ENCODE measurements at regions not wholly inside any gene's neighbourhood (a gene's known extent, or its start where the extent isn't known, plus 50 kb on each side); places are given as distances from the start of the nearest gene placed in this dataset.
"Not testable (repeated sequence)": the region's sequence is repeated elsewhere in the genome, so short reads cannot be mapped to it uniquely, and the experiment has no call there.

- WGBS, 4 donors = 45 to 64% (median 50%) methylated on average over 3 of the region's 3 CpGs
- no peak for TF ChIP-seq CTCF (IDR thresholded peaks at IDR 0.05)
- no peak for TF ChIP-seq POLR2A (IDR thresholded peaks at IDR 0.05)
- intact Hi-C loops (cut with DNase I) = no loop called here
- no peaks in the 10 kb centered on the region for H3K4me1 ChIP-seq (replicated peaks in 1 of 2)
- H3K27me3 ChIP-seq = no peaks in the 10 kb centered on the region
- H3K27ac ChIP-seq = no peak overlapping the region
- no peaks in the 10 kb centered on the region for H3K36me3 ChIP-seq (replicated peaks in 1 of 2)
- no peak for DNase-seq
- no peaks in the 10 kb centered on the region for H3K9me3 ChIP-seq (replicated peaks in 1 of 3)
- H3K4me3 ChIP-seq = no peak overlapping the region
These were observed 151.3 kb upstream of the NT5E start for GRCh38 chr6:85298553-85298952.

- TF ChIP-seq CTCF (IDR thresholded peaks at IDR 0.05) (no peak), POLR2A (IDR thresholded peaks at IDR 0.05) (no peak)
- intact Hi-C loops (cut with DNase I) = no loop called here
- WGBS, 4 donors = 53 to 60% (median 57%) methylated on average over 3 of the region's 3 CpGs
- Histone ChIP-seq H3K36me3 (replicated peaks in 1 of 2) (no peaks in the 10 kb centered on the region), H3K4me3 (no peak overlapping the region), H3K27me3 (no peaks in the 10 kb centered on the region), H3K9me3 (replicated peaks in 1 of 3) (no peaks in the 10 kb centered on the region), H3K27ac (no peak overlapping the region), H3K4me1 (replicated peaks in 1 of 2) (no peaks in the 10 kb centered on the region)
- DNase-seq = no peak
These were observed 158.6 kb upstream of the NT5E start for GRCh38 chr6:85291326-85291725.

- TF ChIP-seq POLR2A (IDR thresholded peaks at IDR 0.05) = no peak
- TF ChIP-seq CTCF (IDR thresholded peaks at IDR 0.05) = no peak
- Histone ChIP-seq H3K9me3 (replicated peaks in 1 of 3) (no peaks in the 10 kb centered on the region), H3K27ac (no peak overlapping the region), H3K27me3 (no peaks in the 10 kb centered on the region), H3K4me3 (no peak overlapping the region), H3K36me3 (replicated peaks in 1 of 2) (no peaks in the 10 kb centered on the region), H3K4me1 (replicated peaks in 1 of 2) (no peaks in the 10 kb centered on the region)
- DNase-seq = no peak
- intact Hi-C loops (cut with DNase I) = no loop called here
- 89 to 91% (median 91%) methylated on average over 9 of the region's 9 CpGs for WGBS, 4 donors
These were observed 162.2 kb upstream of the NT5E start for GRCh38 chr6:85287654-85288053.

- intact Hi-C loops (cut with DNase I) = no loop called here
- WGBS, 4 donors = 55 to 79% (median 58%) methylated on average over 3 of the region's 3 CpGs
- no peak for DNase-seq
- Histone ChIP-seq H3K27ac (no peak overlapping the region), H3K4me3 (no peak overlapping the region), H3K9me3 (replicated peaks in 1 of 3) (no peaks in the 10 kb centered on the region), H3K27me3 (no peaks in the 10 kb centered on the region), H3K4me1 (replicated peaks in 1 of 2) (no peaks in the 10 kb centered on the region), H3K36me3 (replicated peaks in 1 of 2) (no peaks in the 10 kb centered on the region)
- TF ChIP-seq POLR2A (IDR thresholded peaks at IDR 0.05) (no peak), CTCF (IDR thresholded peaks at IDR 0.05) (no peak)
These were observed 162.7 kb upstream of the NT5E start for GRCh38 chr6:85287158-85287557.

- H3K9me3 ChIP-seq (replicated peaks in 1 of 3); H3K27me3 ChIP-seq; intact Hi-C loops (cut with DNase I); H3K36me3 ChIP-seq (replicated peaks in 1 of 2); H3K4me3 ChIP-seq; H3K27ac ChIP-seq; H3K4me1 ChIP-seq (replicated peaks in 1 of 2); DNase-seq: not testable (repeated sequence)
These were observed 163.4 kb upstream of the NT5E start for GRCh38 chr6:85286507-85286906.
